GM12878 (cell line): ENCODE measurements at regions not wholly inside any gene's neighbourhood (a gene's known extent, or its start where the extent isn't known, plus 50 kb on each side); places are given as distances from the start of the nearest gene placed in this dataset.

Experiments
- BHLHE40 ChIP-seq, 2 experiments: fragments of 450-650 bp in 1 of 2; IDR thresholded peaks; 2 replicates each; pipeline ENCODE4 v1.6.1; 2011 to 2017; ENCODE audit warnings: low read depth in 2 of 2, borderline replicate concordance in 1 of 2, improper control_type of control experiment in 1 of 2, low read length in 1 of 2, mild to moderate bottlenecking in 1 of 2
- CHD1 ChIP-seq: IDR thresholded peaks from 2 replicates; pipeline ENCODE4 v1.6.1; 2012; ENCODE audit warnings: low read depth, low read length, improper control_type of control experiment
- CREB1 ChIP-seq: IDR thresholded peaks from 2 replicates; pipeline ENCODE4 v1.6.1; 2012; ENCODE audit warnings: low read depth, mild to moderate bottlenecking, inconsistent platforms
- CREM ChIP-seq: IDR thresholded peaks from 2 replicates; pipeline ENCODE4 v1.6.1; 2014; ENCODE audit warnings: antibody characterized with exemption, low read depth
- HDAC2 ChIP-seq: fragments of 200-600 bp; sonication (generic); IDR thresholded peaks from 2 replicates; pipeline ENCODE4 v1.6.1; 2017
- RAD21 ChIP-seq: IDR thresholded peaks from 2 replicates; pipeline ENCODE4 v1.6.1; 2011; ENCODE audit warnings: mild to moderate bottlenecking, low read depth, low read length, moderate library complexity; ENCODE audit not compliant: insufficient read depth
- RUNX3 ChIP-seq: IDR thresholded peaks from 2 replicates; pipeline ENCODE4 v1.6.1; 2012; ENCODE audit warnings: low read length, inconsistent platforms
- SIN3A ChIP-seq: IDR thresholded peaks from 2 replicates; pipeline ENCODE4 v1.6.1; 2012; ENCODE audit warnings: low read depth, low read length, improper control_type of control experiment
- TCF7 ChIP-seq: IDR thresholded peaks from 2 replicates; pipeline ENCODE4 v1.6.1; 2014; ENCODE audit warnings: antibody characterized with exemption, borderline replicate concordance
- TF ChIP-seq, protein P1 (sequence below), 3 experiments: IDR thresholded peaks in 2 of 3; conservative IDR thresholded peaks in 1 of 3; 2 replicates each; pipeline ENCODE4 v1.5.1; 2011; ENCODE audit warnings: low read depth in 3 of 3, low read length in 3 of 3, mild to moderate bottlenecking in 3 of 3, control low read depth in 2 of 3, moderate library complexity in 2 of 3, inconsistent platforms in 1 of 3, mixed read lengths in 1 of 3; ENCODE audit not compliant: control insufficient read depth in 2 of 3, insufficient read depth in 1 of 3; ENCODE audit errors: extremely low read depth in 1 of 3

- TF ChIP-seq, protein P1, sequence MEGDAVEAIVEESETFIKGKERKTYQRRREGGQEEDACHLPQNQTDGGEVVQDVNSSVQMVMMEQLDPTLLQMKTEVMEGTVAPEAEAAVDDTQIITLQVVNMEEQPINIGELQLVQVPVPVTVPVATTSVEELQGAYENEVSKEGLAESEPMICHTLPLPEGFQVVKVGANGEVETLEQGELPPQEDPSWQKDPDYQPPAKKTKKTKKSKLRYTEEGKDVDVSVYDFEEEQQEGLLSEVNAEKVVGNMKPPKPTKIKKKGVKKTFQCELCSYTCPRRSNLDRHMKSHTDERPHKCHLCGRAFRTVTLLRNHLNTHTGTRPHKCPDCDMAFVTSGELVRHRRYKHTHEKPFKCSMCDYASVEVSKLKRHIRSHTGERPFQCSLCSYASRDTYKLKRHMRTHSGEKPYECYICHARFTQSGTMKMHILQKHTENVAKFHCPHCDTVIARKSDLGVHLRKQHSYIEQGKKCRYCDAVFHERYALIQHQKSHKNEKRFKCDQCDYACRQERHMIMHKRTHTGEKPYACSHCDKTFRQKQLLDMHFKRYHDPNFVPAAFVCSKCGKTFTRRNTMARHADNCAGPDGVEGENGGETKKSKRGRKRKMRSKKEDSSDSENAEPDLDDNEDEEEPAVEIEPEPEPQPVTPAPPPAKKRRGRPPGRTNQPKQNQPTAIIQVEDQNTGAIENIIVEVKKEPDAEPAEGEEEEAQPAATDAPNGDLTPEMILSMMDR (IDR thresholded peaks at IDR 0.05 in 2 of 3, conservative IDR thresholded peaks at IDR 0.05 in 1 of 3; ENCODE audit: control insufficient read depth in 2 of 3, extremely low read depth in 1 of 3, insufficient read depth in 1 of 3, low read depth in 3 of 3, low read length in 3 of 3) = no peak
- TF ChIP-seq TCF7 (no peak), RUNX3 (no peak), CREM (no peak), CREB1 (no peak), BHLHE40 (IDR thresholded peaks at IDR 0.05; ENCODE audit: borderline replicate concordance in 1 of 2, low read depth in 2 of 2, low read length in 1 of 2) (no peak), RAD21 (no peak), SIN3A (no peak), HDAC2 (no peak), CHD1 (no peak)
These were observed 193.1 kb downstream of the ZIC5 start for GRCh38 chr13:99778500-99778899.
